Fibroblast of skin of right quadriceps (primary cell): ENCODE measurements at regions not wholly inside any gene's neighbourhood (a gene's known extent, or its start where the extent isn't known, plus 50 kb on each side); places are given as distances from the start of the nearest gene placed in this dataset.

ENCODE experiments used
- DNase-seq: peaks from one replicate; pipeline ENCODE4 v3.0.0-alpha.2; 2013

GRCh38 chr12:126347421-126347820, 1282.2 kb downstream of the AACS start:
- DNase-seq = no peak

GRCh38 chr12:126349383-126349782, 1284.1 kb downstream of the AACS start:
- no peak for DNase-seq

- peak; percentile 5 for DNase-seq
Observed at GRCh38 chr12:126353604-126354003, 1288.4 kb downstream of the AACS start.

DNA sequence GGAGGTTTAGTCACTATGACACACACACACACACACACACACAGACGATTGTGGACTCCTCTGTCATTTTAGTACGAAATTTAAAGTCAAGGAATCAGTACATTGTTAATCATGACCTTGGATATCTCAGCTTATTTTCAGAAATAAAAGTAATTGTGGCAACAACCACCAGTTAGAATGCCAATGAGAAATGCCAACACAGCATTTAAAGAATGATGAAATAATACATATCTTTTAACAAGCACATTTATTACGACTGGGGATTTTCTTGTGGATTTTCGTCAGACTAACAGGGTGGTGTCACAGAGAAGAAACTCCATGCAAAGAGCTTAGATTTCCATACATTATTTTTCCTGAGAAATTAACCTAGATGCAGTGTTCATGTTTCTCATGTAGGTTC, 1289.4 kb downstream of the AACS start:
- no peak for DNase-seq

- DNase-seq = no peak
Observed at GRCh38 chr12:126355346-126355745, 1290.1 kb downstream of the AACS start.

GRCh38 chr12:126358806-126359205, 1293.6 kb downstream of the AACS start:
- no peak for DNase-seq

DNA sequence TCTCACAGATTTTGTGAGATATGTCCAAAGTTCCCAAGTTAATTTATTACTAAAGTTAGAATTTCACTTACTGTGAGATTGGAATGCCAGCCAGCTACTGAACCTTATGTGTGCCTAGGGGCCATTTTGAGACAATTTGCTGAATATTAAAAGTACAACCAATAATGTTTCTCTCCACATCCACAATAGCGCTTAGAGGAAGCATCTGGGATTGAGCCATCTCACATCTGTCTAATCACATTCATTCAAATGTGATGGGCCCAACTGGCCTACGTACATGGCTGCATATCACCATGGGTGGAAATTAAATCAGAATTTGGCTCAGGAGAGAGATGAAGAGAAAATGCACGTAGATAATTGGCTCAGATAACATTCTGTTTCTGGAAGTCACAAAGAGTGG, 1294.0 kb downstream of the AACS start:
- no peak for DNase-seq

- no peak for DNase-seq
Observed at GRCh38 chr12:126361804-126362203, 1296.6 kb downstream of the AACS start.

- no peak for DNase-seq
Observed at GRCh38 chr12:126362493-126362892, 1297.3 kb downstream of the AACS start.

DNA sequence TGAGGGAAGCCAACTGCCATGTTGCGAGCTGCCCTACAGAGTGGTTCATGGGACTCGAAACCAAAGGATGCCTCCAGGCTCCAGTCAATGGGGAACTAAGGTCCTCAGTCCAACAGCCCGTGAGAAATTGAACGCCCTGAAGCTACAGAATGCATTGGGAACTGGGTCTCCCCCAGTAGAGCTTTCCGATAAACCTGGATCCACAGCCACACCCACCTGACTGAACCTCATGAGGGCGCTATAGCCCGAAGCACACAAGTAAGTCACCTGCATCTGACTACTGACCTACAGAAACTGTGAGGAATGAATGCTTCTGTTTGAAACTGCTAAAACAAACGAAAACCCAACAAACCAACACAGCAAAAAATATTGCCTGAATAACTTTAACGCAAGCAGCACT, 1297.7 kb downstream of the AACS start:
- DNase-seq = no peak

DNA sequence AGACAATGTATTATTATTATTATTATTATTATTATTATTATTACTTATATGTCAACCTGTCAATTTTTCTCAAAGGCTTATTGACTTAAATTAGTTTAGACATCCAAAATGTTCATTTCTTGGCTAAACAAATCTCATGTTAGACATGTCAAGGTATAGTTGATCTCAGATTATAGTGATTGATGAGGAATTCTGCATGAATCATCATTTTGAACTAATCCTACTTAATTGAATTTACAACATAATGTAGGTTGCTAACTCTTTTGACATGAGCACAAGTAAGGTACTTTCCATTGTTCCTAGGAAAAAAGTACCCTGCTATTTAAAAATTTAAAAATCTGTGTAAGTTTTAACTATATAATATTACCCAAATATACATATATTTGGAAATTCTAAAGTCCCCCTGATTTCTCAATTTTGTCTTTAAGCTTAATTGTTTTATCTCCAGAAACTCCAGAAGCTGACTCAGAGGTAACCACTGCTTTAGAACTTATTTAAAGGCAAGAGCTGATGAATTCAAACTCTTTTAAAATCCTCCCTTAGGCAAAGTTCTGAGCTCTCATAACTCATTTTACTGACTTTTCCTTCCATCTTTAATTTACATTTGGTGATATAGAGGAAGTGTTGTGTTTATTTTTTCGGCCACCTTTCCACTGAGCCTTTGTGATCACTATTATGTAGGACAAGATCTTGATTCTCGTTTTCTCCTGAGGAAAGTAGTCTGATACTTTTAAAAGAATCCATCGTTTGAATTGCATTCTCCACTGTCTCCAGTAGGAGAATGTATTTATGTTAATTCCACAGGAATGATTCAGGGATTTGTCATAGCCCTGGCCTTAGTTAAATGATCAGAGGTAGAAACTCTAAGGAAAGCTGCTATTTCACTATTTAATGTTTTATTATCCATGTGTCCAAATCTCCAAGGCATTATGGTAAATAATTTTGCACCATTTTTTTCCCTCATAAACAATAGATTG, 1304.5 kb downstream of the AACS start:
- DNase-seq = peak; percentile 31

DNA sequence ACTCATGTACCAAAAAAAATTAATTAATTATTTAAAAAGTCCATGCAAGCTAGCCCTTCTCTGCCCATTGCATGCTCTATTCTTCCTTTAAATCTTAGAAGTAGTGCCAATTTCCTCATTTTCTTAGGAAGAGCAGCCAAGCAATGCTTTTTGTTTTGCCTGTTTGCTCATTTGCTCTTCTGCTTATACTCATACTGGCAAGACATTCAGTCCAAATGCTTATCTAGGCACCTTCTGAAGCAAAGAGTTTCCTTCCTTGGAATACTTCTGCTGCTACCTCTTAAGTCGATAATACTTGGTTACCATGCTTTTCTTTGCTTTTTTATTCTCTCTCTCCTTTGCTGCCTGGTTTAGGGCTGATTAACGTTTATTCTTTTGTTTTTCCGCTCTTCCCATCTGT, 1318.3 kb downstream of the AACS start:
- no peak for DNase-seq

- DNase-seq = no peak
Observed at GRCh38 chr12:126384026-126384564, 1318.9 kb downstream of the AACS start.

DNA sequence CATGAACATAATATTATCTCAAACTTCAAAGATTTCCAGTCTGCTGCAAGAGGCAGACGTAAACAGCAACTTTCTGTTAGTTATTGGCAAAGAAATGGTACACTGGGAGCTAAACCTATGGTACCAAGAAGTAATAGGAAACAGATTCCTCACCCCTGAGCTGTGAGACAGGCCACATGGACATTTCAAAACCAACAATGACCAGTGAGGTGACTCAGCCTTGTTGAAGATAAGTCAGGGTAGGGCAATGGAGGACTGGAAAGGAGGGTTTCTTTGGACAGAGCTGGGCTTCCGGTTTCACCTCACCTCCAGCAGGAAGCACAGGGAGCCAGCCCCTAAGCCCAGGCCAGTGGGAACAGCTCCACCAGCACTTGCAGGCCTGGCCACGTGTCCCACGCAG, 1320.5 kb downstream of the AACS start:
- no peak for DNase-seq

GRCh38 chr12:126389220-126389841, 1324.1 kb downstream of the AACS start:
- DNase-seq = peak; percentile 30

- no peak for DNase-seq
Observed at GRCh38 chr12:126389961-126390360, 1324.7 kb downstream of the AACS start.

DNA sequence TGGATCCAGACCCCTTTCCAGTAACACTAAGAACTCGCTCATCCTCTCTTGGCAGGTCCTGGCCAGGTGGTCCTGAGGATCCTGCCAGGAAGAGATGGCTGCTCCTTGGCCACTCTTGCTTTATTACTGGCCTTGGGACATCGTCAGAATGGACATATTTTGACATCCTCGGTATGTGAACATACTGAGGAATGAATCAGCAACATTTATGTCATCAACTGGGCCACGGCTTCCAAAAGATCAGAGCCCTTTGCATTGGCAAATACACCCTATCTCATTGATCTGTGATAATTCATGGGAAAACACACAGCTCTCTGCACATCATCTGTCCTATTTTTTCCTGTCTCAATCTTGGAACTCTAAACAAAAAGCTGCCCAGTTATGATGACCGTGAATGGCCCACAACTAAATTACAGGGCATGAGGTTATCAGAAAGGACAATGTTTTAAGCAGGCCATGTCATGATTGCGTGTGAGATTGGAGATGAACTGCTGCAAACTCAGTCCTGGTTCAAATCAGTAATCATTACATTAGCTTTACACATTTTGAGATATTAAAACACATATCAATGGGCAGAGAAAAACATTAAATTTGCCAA, 1325.8 kb downstream of the AACS start:
- no peak for DNase-seq

DNA sequence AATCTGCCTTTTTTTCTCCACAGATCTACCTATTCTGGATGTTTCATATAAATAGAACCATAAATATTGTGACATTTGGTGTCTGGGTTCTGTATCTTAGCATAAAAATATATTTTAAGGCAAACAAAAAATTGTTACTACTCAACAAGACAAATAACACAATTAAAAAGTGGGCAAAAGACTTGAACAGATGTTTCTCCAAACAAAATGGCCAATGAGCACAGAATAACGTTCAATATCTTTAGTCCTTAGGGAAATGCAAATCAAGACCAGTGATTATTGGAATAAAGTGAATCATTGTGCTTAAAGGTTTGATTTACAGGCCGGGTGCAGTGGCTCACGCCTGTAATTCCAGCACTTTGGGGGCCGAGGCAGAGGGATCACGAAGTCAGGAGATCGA, 1331.3 kb downstream of the AACS start:
- no peak for DNase-seq

DNA sequence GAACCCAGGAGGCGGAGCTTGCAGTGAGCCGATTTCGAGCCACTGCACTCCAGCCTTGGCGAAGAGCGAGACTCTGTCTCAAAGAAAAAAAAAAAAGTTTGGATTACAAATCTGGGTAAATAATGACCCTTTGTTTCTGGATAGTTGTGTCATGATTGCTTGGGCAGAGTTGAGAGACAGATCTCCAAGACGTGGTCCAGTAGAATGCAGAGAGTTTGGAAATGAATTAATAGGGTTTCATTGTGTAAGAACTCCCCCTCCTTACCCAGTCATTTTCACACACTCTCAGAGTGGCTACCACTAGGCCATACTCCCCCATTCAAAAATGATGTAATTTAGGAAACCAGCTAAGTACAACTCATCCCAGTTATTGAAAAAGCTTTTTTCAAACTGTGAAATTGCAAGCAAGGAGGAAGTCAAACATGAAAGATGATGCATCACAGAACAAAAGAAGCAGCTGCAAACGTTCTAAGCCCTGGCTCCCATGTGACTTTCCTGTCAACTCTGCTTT, 1331.9 kb downstream of the AACS start:
- DNase-seq = no peak

GRCh38 chr12:126397660-126398059, 1332.4 kb downstream of the AACS start:
- no peak for DNase-seq

GRCh38 chr12:126400831-126401230, 1335.6 kb downstream of the AACS start:
- no peak for DNase-seq

- DNase-seq = no peak
Observed at GRCh38 chr12:126404293-126404881, 1339.2 kb downstream of the AACS start.

GRCh38 chr12:126418400-126418799, 1353.2 kb downstream of the AACS start:
- no peak for DNase-seq
